PC-9 (cell line): ENCODE measurements at regions not wholly inside any gene's neighbourhood (a gene's known extent, or its start where the extent isn't known, plus 50 kb on each side); places are given as distances from the start of the nearest gene placed in this dataset.
"Not testable (repeated sequence)": the region's sequence is repeated elsewhere in the genome, so short reads cannot be mapped to it uniquely, and the experiment has no call there.

Experiments used
- BruUV-seq: library from RNA; stranded (reverse); fragments of 400-500 nt; replicated peaks from 2 replicates; lab custom pipeline; 2021; lab: Mats Ljungman, UMichigan
- CTCF ChIA-PET: fragments of 300-600 bp; sonication (Branson Sonifier 250); formaldehyde crosslinking; loops from one replicate; lab custom pipeline; 2022; ENCODE audit warnings: antibody characterized with exemption; lab: Charles Lee
- POLR2A ChIA-PET: fragments of 300-600 bp; sonication (Branson Sonifier 250); formaldehyde crosslinking; loops from one replicate; lab custom pipeline; 2022; ENCODE audit warnings: antibody characterized with exemption; ENCODE audit not compliant: unreplicated experiment; lab: Charles Lee
- DNase-seq, 2 experiments: peaks; one replicate each; pipeline versions ENCODE4 v3.0.0 to v3.0.0-alpha.2; 2015 to 2022; ENCODE audit warnings: mixed read lengths in 1 of 2
- H2AFZ ChIP-seq: fragments of 200-600 bp; sonication (generic); 2 replicates; pipeline ENCODE4 v1.8.1; 2017; ENCODE audit warnings: antibody characterized with exemption
- H3F3A ChIP-seq: fragments of 200-600 bp; sonication (generic); 2 replicates; pipeline ENCODE4 v1.8.1; 2017; ENCODE audit warnings: antibody characterized with exemption, mild to moderate bottlenecking, low read depth; ENCODE audit not compliant: insufficient read depth
- H3K27ac ChIP-seq: fragments of 200-600 bp; sonication (generic); 2 replicates; pipeline ENCODE4 v1.6.1; 2016; ENCODE audit warnings: mixed run types
- H3K27me3 ChIP-seq: fragments of 200-600 bp; sonication (generic); 2 replicates; pipeline ENCODE4 v1.6.1; 2016; ENCODE audit warnings: low read depth, mixed run types; ENCODE audit not compliant: insufficient read depth
- H3K36me3 ChIP-seq: fragments of 200-600 bp; sonication (generic); 2 replicates; pipeline ENCODE4 v1.6.1; 2016; ENCODE audit warnings: low read depth, mixed run types
- H3K4me1 ChIP-seq: fragments of 200-600 bp; sonication (generic); replicated peaks from 2 replicates; pipeline ENCODE4 v1.6.1; 2016; ENCODE audit warnings: mixed run types; ENCODE audit not compliant: insufficient read depth
- H3K4me2 ChIP-seq: fragments of 200-600 bp; sonication (generic); 2 replicates; pipeline ENCODE4 v1.6.1; 2017; ENCODE audit warnings: mixed run types
- H3K4me3 ChIP-seq: fragments of 200-600 bp; sonication (generic); 2 replicates; pipeline ENCODE4 v1.6.1; 2016; ENCODE audit warnings: mixed run types
- H3K79me2 ChIP-seq: fragments of 200-600 bp; sonication (generic); 2 replicates; pipeline ENCODE4 v1.6.1; 2017; ENCODE audit warnings: low read depth, mixed run types
- H3K9me2 ChIP-seq: fragments of 200-600 bp; sonication (generic); 2 replicates; pipeline ENCODE4 v1.8.1; 2017; ENCODE audit warnings: mild to moderate bottlenecking; ENCODE audit not compliant: insufficient read depth
- H3K9me3 ChIP-seq: fragments of 200-600 bp; sonication (generic); 2 replicates; pipeline ENCODE4 v1.8.1; 2016; ENCODE audit warnings: low read depth; ENCODE audit not compliant: insufficient read depth
- H4K20me1 ChIP-seq: fragments of 200-600 bp; sonication (generic); 2 replicates; pipeline ENCODE4 v1.8.1; 2017; ENCODE audit not compliant: insufficient read depth
- EZH2 ChIP-seq: fragments of 200-600 bp; sonication (generic); IDR thresholded peaks from 2 replicates; pipeline ENCODE4 v1.8.0; 2017; ENCODE audit warnings: antibody characterized with exemption, low read depth
- intact Hi-C: fragments of 100-400 bp; cut with micrococcal nuclease; formaldehyde crosslinking; loops from one replicate; pipeline ENCODE4 v1.10.0; 2022; ENCODE audit not compliant: unreplicated experiment
- TF ChIP-seq, protein P1 (sequence below): fragments of 200-600 bp; sonication (generic); conservative IDR thresholded peaks from 2 replicates; pipeline ENCODE4 v1.6.1; 2017; ENCODE audit warnings: mixed run types, antibody characterized with exemption, mild to moderate bottlenecking, moderate library complexity

DNA sequence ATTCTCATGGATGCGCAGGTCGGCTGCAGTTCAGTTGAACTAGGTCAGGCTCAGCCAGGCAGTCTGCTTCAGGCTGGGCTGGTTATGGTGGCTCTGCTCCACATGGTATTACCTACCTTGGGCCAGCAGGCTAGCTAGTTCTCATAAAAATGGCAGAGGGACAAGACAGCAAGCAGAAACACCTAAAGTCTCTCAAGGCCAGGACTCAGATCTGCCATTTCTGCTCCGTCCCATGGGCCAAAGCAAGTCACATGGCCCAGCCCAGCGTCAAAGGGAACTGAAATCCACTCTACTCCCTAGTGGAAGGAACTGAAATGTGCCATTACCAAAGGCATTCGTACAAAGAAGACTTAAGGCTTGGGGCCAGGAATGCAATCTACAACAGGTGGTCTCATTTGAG lies 160.0 kb downstream of the TMEM132E start:
- no peak for DNase-seq
- no peaks in the 10 kb centered on the region for H3K9me3 ChIP-seq
- H3K36me3 ChIP-seq: no peaks in the 10 kb centered on the region
- no peaks in the 10 kb centered on the region for H4K20me1 ChIP-seq
- peaks cover 63% of the 10 kb centered on the region for H3K27me3 ChIP-seq
- H3F3A ChIP-seq: no peaks in the 10 kb centered on the region
- no peak overlapping the region for H3K4me3 ChIP-seq
- no peaks in the 10 kb centered on the region for H3K79me2 ChIP-seq
- no peak overlapping the region for H3K4me2 ChIP-seq
- intact Hi-C loops: no loop called here
- CTCF ChIA-PET: no interaction called here
- no peaks in the 10 kb centered on the region for H3K9me2 ChIP-seq
- BruUV-seq: no TSS peak
- POLR2A ChIA-PET: no interaction called here
- no peaks in the 10 kb centered on the region for H3K4me1 ChIP-seq
- no peak overlapping the region for H2AFZ ChIP-seq
- TF ChIP-seq, protein P1, sequence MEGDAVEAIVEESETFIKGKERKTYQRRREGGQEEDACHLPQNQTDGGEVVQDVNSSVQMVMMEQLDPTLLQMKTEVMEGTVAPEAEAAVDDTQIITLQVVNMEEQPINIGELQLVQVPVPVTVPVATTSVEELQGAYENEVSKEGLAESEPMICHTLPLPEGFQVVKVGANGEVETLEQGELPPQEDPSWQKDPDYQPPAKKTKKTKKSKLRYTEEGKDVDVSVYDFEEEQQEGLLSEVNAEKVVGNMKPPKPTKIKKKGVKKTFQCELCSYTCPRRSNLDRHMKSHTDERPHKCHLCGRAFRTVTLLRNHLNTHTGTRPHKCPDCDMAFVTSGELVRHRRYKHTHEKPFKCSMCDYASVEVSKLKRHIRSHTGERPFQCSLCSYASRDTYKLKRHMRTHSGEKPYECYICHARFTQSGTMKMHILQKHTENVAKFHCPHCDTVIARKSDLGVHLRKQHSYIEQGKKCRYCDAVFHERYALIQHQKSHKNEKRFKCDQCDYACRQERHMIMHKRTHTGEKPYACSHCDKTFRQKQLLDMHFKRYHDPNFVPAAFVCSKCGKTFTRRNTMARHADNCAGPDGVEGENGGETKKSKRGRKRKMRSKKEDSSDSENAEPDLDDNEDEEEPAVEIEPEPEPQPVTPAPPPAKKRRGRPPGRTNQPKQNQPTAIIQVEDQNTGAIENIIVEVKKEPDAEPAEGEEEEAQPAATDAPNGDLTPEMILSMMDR: no peak
- no peak for TF ChIP-seq EZH2
- no peak overlapping the region for H3K27ac ChIP-seq

DNA sequence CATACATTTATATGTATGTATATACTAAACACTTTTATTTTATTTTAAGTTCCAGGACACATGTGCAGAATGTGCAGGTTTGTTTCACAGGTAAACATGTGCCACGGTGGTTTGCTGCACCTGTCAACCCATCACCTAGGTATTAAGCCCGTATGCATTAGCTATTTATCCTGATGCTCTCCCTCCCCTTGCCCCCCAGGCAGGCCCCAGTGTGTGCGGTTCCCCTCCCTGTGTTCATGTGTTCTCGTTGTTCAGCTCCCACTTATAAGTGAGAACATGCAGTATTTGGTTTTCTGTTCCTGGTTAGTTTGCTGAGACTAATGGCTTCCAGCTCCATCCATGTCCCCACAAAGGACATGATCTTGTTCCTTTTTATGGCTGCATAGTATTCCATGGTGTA lies 158.3 kb downstream of the TMEM132E start:
- CTCF ChIA-PET, POLR2A ChIA-PET, H3K4me2 ChIP-seq, intact Hi-C loops, H3K4me3 ChIP-seq, H3K79me2 ChIP-seq, H3F3A ChIP-seq, H2AFZ ChIP-seq, DNase-seq, BruUV-seq, H3K9me2 ChIP-seq, H3K4me1 ChIP-seq, H3K27ac ChIP-seq, H3K36me3 ChIP-seq, H3K9me3 ChIP-seq, H4K20me1 ChIP-seq: not testable (repeated sequence)
- H3K27me3 ChIP-seq: peaks cover 57% of the 10 kb centered on the region

DNA sequence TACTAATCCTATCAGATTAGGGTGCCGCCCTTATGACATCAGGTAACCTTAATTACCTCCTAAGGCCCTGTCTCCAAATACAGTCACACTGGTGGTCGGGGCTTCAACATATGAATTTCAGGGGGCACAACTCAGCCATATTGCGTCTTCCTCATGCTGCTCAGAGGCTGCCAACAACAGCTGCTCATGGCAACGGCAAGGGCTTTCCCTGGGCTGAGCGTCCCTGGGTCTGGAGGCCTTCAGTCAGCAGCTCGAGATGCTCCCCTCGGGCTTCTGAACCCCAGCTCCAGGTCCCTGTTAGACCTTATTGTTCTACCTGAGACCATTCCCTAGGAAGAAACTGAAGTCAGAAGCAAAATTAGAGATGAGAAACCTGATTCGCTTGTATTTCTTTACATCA lies 157.2 kb downstream of the TMEM132E start:
- H3K79me2 ChIP-seq: no peaks in the 10 kb centered on the region
- H3K36me3 ChIP-seq: no peaks in the 10 kb centered on the region
- H3K27me3 ChIP-seq: peaks cover 47% of the 10 kb centered on the region
- no peak overlapping the region for H2AFZ ChIP-seq
- H4K20me1 ChIP-seq: no peaks in the 10 kb centered on the region
- no peaks in the 10 kb centered on the region for H3K9me2 ChIP-seq
- H3K27ac ChIP-seq: no peak overlapping the region
- TF ChIP-seq EZH2: no peak
- TF ChIP-seq, protein P1: no peak
- H3K9me3 ChIP-seq: no peaks in the 10 kb centered on the region
- POLR2A ChIA-PET: no interaction called here
- no peak overlapping the region for H3K4me3 ChIP-seq
- BruUV-seq: no TSS peak
- no peaks in the 10 kb centered on the region for H3F3A ChIP-seq
- CTCF ChIA-PET: no interaction called here
- intact Hi-C loops: no loop called here
- no peak for DNase-seq
- no peaks in the 10 kb centered on the region for H3K4me1 ChIP-seq
- H3K4me2 ChIP-seq: no peak overlapping the region

DNA sequence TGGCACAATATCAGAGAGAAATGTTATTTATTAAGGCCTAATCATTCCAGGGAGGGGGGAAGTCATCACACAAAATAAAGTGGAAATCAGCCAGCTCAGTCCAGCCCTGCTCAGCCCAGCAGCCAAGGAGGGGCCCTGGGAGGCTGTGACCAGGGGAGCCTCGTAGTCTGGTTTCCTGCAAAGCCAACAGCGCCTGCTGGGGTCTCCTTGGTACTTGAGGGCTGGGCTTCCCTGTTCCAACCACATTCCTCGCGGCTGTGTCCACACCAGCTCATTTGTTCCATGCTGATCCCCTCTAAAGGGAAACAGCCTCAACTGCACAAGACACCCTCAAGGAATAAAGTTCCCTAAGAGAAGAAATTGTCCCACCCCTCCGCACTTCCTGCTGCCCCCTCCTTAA lies 154.0 kb downstream of the TMEM132E start:
- CTCF ChIA-PET: no interaction called here

More for the DNA sequence above, 154.0 kb downstream of the TMEM132E start:
- Histone ChIP-seq H3K4me2 (no peak overlapping the region), H3F3A (no peaks in the 10 kb centered on the region), H3K9me2 (no peaks in the 10 kb centered on the region), H3K27me3 (peaks cover 33% of the 10 kb centered on the region), H3K36me3 (no peaks in the 10 kb centered on the region), H3K4me3 (no peak overlapping the region), H3K27ac (no peak overlapping the region), H3K79me2 (no peaks in the 10 kb centered on the region), H4K20me1 (no peaks in the 10 kb centered on the region), H3K4me1 (no peaks in the 10 kb centered on the region), H3K9me3 (no peaks in the 10 kb centered on the region), H2AFZ (no peak overlapping the region)
- no TSS peak for BruUV-seq
- intact Hi-C loops: no loop called here
- no peak for DNase-seq
- no peak for TF ChIP-seq EZH2
- TF ChIP-seq, protein P1: no peak
- POLR2A ChIA-PET: no interaction called here
